Lower lobe of right lung (tissue), 2 donors: ENCODE measurements at regions not wholly inside any gene's neighbourhood (a gene's known extent, or its start where the extent isn't known, plus 50 kb on each side); places are given as distances from the start of the nearest gene placed in this dataset.

Experiments used
- ATAC-seq, 2 donors: fragments of 200-7000 bp; cut with Tn5 transposase; one replicate each; pipeline ENCODE4 v1.9.1; 2020 to 2022; ENCODE audit warnings: mild to moderate bottlenecking in 2 of 2, moderate library complexity in 2 of 2
- DNase-seq: peaks from one replicate; pipeline ENCODE4 v3.0.0-alpha.2; 2020
- H3K27ac ChIP-seq: fragments of 200-600 bp; one replicate; pipeline ENCODE4 v1.8.0; 2022
- H3K27me3 ChIP-seq: fragments of 200-600 bp; one replicate; pipeline ENCODE4 v1.8.0; 2022; ENCODE audit warnings: low read depth
- H3K36me3 ChIP-seq: fragments of 200-600 bp; one replicate; pipeline ENCODE4 v1.8.0; 2022; ENCODE audit warnings: mild to moderate bottlenecking
- H3K4me1 ChIP-seq: fragments of 200-600 bp; one replicate; pipeline ENCODE4 v1.8.0; 2022
- H3K4me3 ChIP-seq: fragments of 200-600 bp; one replicate; pipeline ENCODE4 v1.8.0; 2022; ENCODE audit warnings: mild to moderate bottlenecking
- H3K9me3 ChIP-seq: fragments of 200-600 bp; one replicate; pipeline ENCODE4 v1.8.0; 2022
- CTCF ChIP-seq: fragments of 200-600 bp; IDR thresholded peaks from one replicate; pipeline ENCODE4 v1.8.0; 2022; ENCODE audit warnings: antibody characterized with exemption, mild to moderate bottlenecking
- intact Hi-C: fragments of 100-400 bp; cut with DNase I; formaldehyde crosslinking; loops from one replicate; pipeline ENCODE4 v1.11.0; 2022
- donor health status: DM: no; HTN: yes; CAD: no; lungs with severe emphysema.

GRCh38 chr3:73820431-73820830 is 195.7 kb upstream of the PDZRN3 start:
- TF ChIP-seq CTCF, result no peak
- Histone ChIP-seq H3K36me3 (no peaks in the 10 kb centered on the region), H3K27ac (no peak overlapping the region), H3K27me3 (no peaks in the 10 kb centered on the region), H3K9me3 (no peaks in the 10 kb centered on the region), H3K4me1 (no peaks in the 10 kb centered on the region), H3K4me3 (no peak overlapping the region)
- no peak for ATAC-seq
- intact Hi-C loops, result no loop called here
- DNase-seq, result no peak

DNA sequence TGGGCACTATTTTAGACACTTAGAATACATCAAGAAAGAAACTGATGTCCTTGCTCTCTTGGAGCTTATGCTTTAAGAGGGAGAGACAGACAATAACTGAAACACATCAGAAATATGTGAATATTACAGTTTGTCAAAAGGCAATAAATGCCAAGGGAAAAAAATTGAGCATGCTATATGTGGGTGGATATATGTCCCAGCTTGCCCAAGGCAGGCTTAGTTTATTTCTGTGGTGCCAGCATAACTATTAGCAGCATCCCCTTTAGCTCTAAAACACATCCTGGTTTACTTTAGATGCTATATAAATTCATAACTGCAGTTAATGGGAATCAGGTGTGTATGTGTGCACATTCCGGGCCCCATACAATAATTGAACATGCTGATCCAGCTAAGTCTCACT is 191.2 kb upstream of the PDZRN3 start:
- no peaks in the 10 kb centered on the region for H3K9me3 ChIP-seq
- H3K4me3 ChIP-seq, result no peak overlapping the region
- H3K36me3 ChIP-seq, result no peaks in the 10 kb centered on the region
- no peaks in the 10 kb centered on the region for H3K27me3 ChIP-seq
- intact Hi-C loops, result no loop called here
- no peaks in the 10 kb centered on the region for H3K4me1 ChIP-seq
- DNase-seq, result no peak
- H3K27ac ChIP-seq, result no peak overlapping the region
- no peak for TF ChIP-seq CTCF
- no peak for ATAC-seq

DNA sequence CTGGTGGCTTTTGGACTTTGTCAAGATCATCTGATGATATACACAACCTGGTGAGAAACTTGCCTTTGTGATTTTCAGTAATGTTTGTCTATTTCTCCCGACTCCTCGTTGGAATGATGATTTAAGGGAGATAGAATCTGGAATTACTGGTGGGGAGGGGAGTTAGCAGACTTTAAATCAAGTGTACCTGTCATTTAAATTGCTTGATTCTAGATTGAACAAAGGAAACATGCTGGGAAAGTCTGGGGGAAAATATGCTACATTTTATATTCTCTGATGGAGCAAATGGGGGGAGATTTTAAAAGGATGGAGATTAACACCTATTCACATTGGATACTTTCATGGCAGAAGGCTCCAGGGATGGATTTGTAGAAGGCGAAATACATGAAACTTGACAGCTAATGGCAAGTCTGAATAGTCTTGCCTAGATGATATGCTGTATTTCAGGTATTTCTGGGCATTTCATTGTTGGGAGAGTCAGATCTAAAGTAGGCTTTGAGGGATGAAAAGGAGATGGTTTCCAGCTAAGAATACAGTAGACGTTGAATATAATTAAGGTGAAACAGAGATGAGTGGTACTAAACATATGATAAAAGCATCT is 189.1 kb upstream of the PDZRN3 start:
- no peak for TF ChIP-seq CTCF
- no peak for ATAC-seq
- H3K4me1 ChIP-seq, result no peaks in the 10 kb centered on the region
- no peaks in the 10 kb centered on the region for H3K36me3 ChIP-seq
- no peak overlapping the region for H3K4me3 ChIP-seq
- no peak for DNase-seq
- H3K27ac ChIP-seq, result no peak overlapping the region
- intact Hi-C loops, result no loop called here
- no peaks in the 10 kb centered on the region for H3K9me3 ChIP-seq
- H3K27me3 ChIP-seq, result no peaks in the 10 kb centered on the region

GRCh38 chr3:73813291-73813690 is 188.6 kb upstream of the PDZRN3 start:
- intact Hi-C loops, result no loop called here
- Histone ChIP-seq H3K27me3 (no peaks in the 10 kb centered on the region), H3K36me3 (no peaks in the 10 kb centered on the region), H3K4me1 (no peaks in the 10 kb centered on the region), H3K27ac (no peak overlapping the region), H3K9me3 (no peaks in the 10 kb centered on the region), H3K4me3 (no peak overlapping the region)
- ATAC-seq (no peak), DNase-seq (no peak)
- no peak for TF ChIP-seq CTCF

DNA sequence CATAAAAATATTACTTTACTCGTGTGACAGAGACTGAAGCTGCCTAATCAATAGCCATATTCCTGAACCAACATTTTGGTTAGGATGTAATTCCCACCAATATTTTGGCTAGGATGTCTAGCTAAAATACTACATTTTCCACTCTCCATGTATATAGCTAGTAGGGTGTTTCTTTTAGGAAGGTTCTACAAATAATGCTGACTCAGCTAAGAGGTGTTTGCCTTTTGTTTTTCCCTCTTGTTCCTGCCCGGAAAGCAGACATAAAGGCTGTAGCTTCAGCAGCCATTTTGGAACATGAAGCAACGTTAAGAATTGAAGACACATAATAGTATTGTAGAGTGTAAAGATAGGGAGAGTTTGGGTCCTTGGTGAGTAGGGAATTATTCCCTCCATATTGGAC is 187.3 kb upstream of the PDZRN3 start:
- no peak for DNase-seq
- intact Hi-C loops, result no loop called here

More for the DNA sequence above, 187.3 kb upstream of the PDZRN3 start:
- ATAC-seq, result no peak
- Histone ChIP-seq H3K4me1 (no peaks in the 10 kb centered on the region), H3K4me3 (no peak overlapping the region), H3K27me3 (no peaks in the 10 kb centered on the region), H3K36me3 (no peaks in the 10 kb centered on the region), H3K9me3 (no peaks in the 10 kb centered on the region), H3K27ac (no peak overlapping the region)
- no peak for TF ChIP-seq CTCF
